ENCODE measurements at regions not wholly inside any gene's neighbourhood (a gene's known extent, or its start where the extent isn't known, plus 50 kb on each side); places are given as distances from the start of the nearest gene placed in this dataset.
A peak's percentile ranks its signal among the peaks of the same experiment; 100 is the strongest.

- no peak for TF ChIP-seq GATAD1 (CRISPR knock-in tag; IDR thresholded peaks at IDR 0.05)
- TF ChIP-seq ZNF772 (CRISPR knock-in tag; IDR thresholded peaks at IDR 0.05): no peak
- TF ChIP-seq FIP1L1 (IDR thresholded peaks at IDR 0.05; ENCODE audit: borderline replicate concordance, insufficient read depth, low read depth, low read length): no peak
- TF ChIP-seq ZKSCAN8 (CRISPR knock-in tag; IDR thresholded peaks at IDR 0.05; ENCODE audit: borderline replicate concordance): peak; percentile 41; the same call in 1 of the 2 replicates
- TF ChIP-seq RXRB (CRISPR knock-in tag; IDR thresholded peaks at IDR 0.05; ENCODE audit: borderline replicate concordance): peak; percentile 22; the same call in 1 of the 2 replicates
- TF ChIP-seq TFDP2 (CRISPR knock-in tag; IDR thresholded peaks at IDR 0.05): 0 out of 2 replicates have a peak, but pooled peaks have one; percentile 16
- no peak for TF ChIP-seq HNF4A (CRISPR knock-in tag; IDR thresholded peaks at IDR 0.05)
- TF ChIP-seq ZNF557 (CRISPR knock-in tag; IDR thresholded peaks at IDR 0.05): no peak
- no peak for TF ChIP-seq ZBTB21 (CRISPR knock-in tag; IDR thresholded peaks at IDR 0.05)
- no peak for TF ChIP-seq SCMH1 (CRISPR knock-in tag; IDR thresholded peaks at IDR 0.05; ENCODE audit: borderline replicate concordance)
- TF ChIP-seq NFE2L1 (CRISPR knock-in tag; IDR thresholded peaks at IDR 0.05; ENCODE audit: borderline replicate concordance): no peak
- no peak for TF ChIP-seq GMEB2 (CRISPR knock-in tag; IDR thresholded peaks at IDR 0.05; ENCODE audit: low read depth)
- TF ChIP-seq ZNF430 (CRISPR knock-in tag; IDR thresholded peaks at IDR 0.05): no peak
- no peak for TF ChIP-seq KDM5B (CRISPR knock-in tag; IDR thresholded peaks at IDR 0.05; ENCODE audit: borderline replicate concordance)
- no peak for TF ChIP-seq MYNN (CRISPR knock-in tag; IDR thresholded peaks at IDR 0.05; ENCODE audit: low read depth)
- no peak for TF ChIP-seq TOPORS (CRISPR knock-in tag; IDR thresholded peaks at IDR 0.05)
- no peak for TF ChIP-seq ZNF205 (CRISPR knock-in tag; IDR thresholded peaks at IDR 0.05)
- TF ChIP-seq CEBPG (CRISPR knock-in tag; IDR thresholded peaks at IDR 0.05): 0 out of 2 replicates have a peak, but pooled peaks have one; percentile 13
- peak; percentile 99 for TF ChIP-seq SMC3 (IDR thresholded peaks at IDR 0.05; ENCODE audit: low read length)
- TF ChIP-seq, protein P1, sequence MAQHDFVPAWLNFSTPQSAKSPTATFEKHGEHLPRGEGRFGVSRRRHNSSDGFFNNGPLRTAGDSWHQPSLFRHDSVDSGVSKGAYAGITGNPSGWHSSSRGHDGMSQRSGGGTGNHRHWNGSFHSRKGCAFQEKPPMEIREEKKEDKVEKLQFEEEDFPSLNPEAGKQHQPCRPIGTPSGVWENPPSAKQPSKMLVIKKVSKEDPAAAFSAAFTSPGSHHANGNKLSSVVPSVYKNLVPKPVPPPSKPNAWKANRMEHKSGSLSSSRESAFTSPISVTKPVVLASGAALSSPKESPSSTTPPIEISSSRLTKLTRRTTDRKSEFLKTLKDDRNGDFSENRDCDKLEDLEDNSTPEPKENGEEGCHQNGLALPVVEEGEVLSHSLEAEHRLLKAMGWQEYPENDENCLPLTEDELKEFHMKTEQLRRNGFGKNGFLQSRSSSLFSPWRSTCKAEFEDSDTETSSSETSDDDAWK (CRISPR knock-in tag; IDR thresholded peaks at IDR 0.05): no peak
- TF ChIP-seq NR2F1 (CRISPR knock-in tag; IDR thresholded peaks at IDR 0.05): no peak; a peak in 1 of 4 replicates
- TF ChIP-seq ATAD3A (CRISPR knock-in tag; IDR thresholded peaks at IDR 0.05): no peak
- no peak for TF ChIP-seq ATF7-NPFF (CRISPR knock-in tag; IDR thresholded peaks at IDR 0.05; ENCODE audit: low read depth)
- no peak for TF ChIP-seq ZNF460 (CRISPR knock-in tag; IDR thresholded peaks at IDR 0.05; ENCODE audit: borderline replicate concordance)
- TF ChIP-seq CEBPB (IDR thresholded peaks at IDR 0.05; ENCODE audit: borderline replicate concordance, low read depth, low read length): peak; percentile 78; the same call in 1 of the 2 replicates
- no peak for TF ChIP-seq ZNF776 (CRISPR knock-in tag; IDR thresholded peaks at IDR 0.05)
- TF ChIP-seq ZNF737 (CRISPR knock-in tag; IDR thresholded peaks at IDR 0.05; ENCODE audit: borderline replicate concordance): no peak
- no peak for TF ChIP-seq ZNF136 (CRISPR knock-in tag; IDR thresholded peaks at IDR 0.05; ENCODE audit: low read depth)
- TF ChIP-seq RBAK (CRISPR knock-in tag; IDR thresholded peaks at IDR 0.05): no peak
These were observed 114.2 kb downstream of the TTC6 start (continued) for GRCh38 chr14:37709419-37710195.
